ENCODE measurements at regions not wholly inside any gene's neighbourhood (a gene's known extent, or its start where the extent isn't known, plus 50 kb on each side); places are given as distances from the start of the nearest gene placed in this dataset.

GRCh38 chr2:225112362-225113126 is 70.3 kb upstream of the DOCK10 start:
- no peak overlapping the region for H3K4me2 ChIP-seq (ENCODE audit: insufficient read depth, low read length)
- H3K36me3 ChIP-seq (ENCODE audit: control insufficient read depth in 2 of 2, extremely low read depth in 1 of 2, insufficient read depth in 2 of 2, low read length in 2 of 2): no peaks in the 10 kb centered on the region
- no TSS peak for BruUV-seq (replicated peaks)
- POLR2A ChIA-PET: no interaction called here
- TF ChIP-seq POLR2AphosphoS5 (IDR thresholded peaks at IDR 0.05; ENCODE audit: insufficient read depth, low read depth, low read length) (no peak), EZH2 (IDR thresholded peaks at IDR 0.05; ENCODE audit: borderline replicate concordance, low read depth, low read length, severe bottlenecking) (no peak), JUN (IDR thresholded peaks at IDR 0.05; ENCODE audit: borderline replicate concordance, insufficient read depth, insufficient read length, low read depth) (no peak), CTCF (IDR thresholded peaks at IDR 0.05; ENCODE audit: extremely low read depth in 1 of 2, insufficient read depth in 1 of 2, low read depth in 1 of 2, low read length in 2 of 2) (no peak), GATA2 (IDR thresholded peaks at IDR 0.05; ENCODE audit: insufficient read depth, insufficient read length, low read depth, low read length) (no peak), MYC (IDR thresholded peaks at IDR 0.05; ENCODE audit: low read depth, low read length) (no peak), POLR2A (IDR thresholded peaks at IDR 0.05; ENCODE audit: low read depth, low read length) (no peak), FOS (IDR thresholded peaks at IDR 0.05; ENCODE audit: borderline replicate concordance, insufficient read depth, low read length) (no peak), MAX (IDR thresholded peaks at IDR 0.05; ENCODE audit: insufficient read depth, insufficient read length) (no peak)
- no peaks in the 10 kb centered on the region for H3K79me2 ChIP-seq (ENCODE audit: control insufficient read depth, insufficient read depth, low read length)
- H3K9me3 ChIP-seq (replicated peaks; ENCODE audit: control insufficient read depth, insufficient read depth, low read length): no peaks in the 10 kb centered on the region
- no peak overlapping the region for H3K27ac ChIP-seq (ENCODE audit: insufficient read depth, low read depth, low read length)
- intact Hi-C loops (cut with micrococcal nuclease): no loop called here
- H3K4me3 ChIP-seq (replicated peaks in 1 of 3; ENCODE audit: insufficient read depth in 1 of 3, low read depth in 1 of 3, low read length in 3 of 3): no peak overlapping the region
- no peaks in the 10 kb centered on the region for H4K20me1 ChIP-seq (replicated peaks; ENCODE audit: control insufficient read depth, extremely low read depth, insufficient read depth, low read length)
- CTCF ChIA-PET: no interaction called here
- no peaks in the 10 kb centered on the region for H3K27me3 ChIP-seq (ENCODE audit: control insufficient read depth in 2 of 2, insufficient read depth in 2 of 2, low read length in 2 of 2)
- H3K4me1 ChIP-seq (ENCODE audit: control insufficient read depth, extremely low read depth, insufficient read depth, low read length): no peaks in the 10 kb centered on the region
- H2AFZ ChIP-seq (ENCODE audit: low read depth, low read length): no peak overlapping the region
- no peak for FAIRE-seq
- H3K9ac ChIP-seq (replicated peaks; ENCODE audit: extremely low read depth, insufficient read depth, low read length): no peak overlapping the region
- dilution Hi-C loops (cut with MboI; ENCODE audit: extremely low pct_ligation_motif_present, low sequenced_read_pairs): no loop called here
- no peaks in the 10 kb centered on the region for H3K9me1 ChIP-seq (replicated peaks; ENCODE audit: control insufficient read depth, extremely low read depth, insufficient read depth, low read length)
- DNase-seq (ENCODE audit: low read depth, low spot score): no peak

Measured in endothelial cell of umbilical vein (primary cell).